Adrenal gland (tissue), 9 donors: ENCODE measurements at regions not wholly inside any gene's neighbourhood (a gene's known extent, or its start where the extent isn't known, plus 50 kb on each side); places are given as distances from the start of the nearest gene placed in this dataset.
A peak's percentile ranks its signal among the peaks of the same experiment; 100 is the strongest.
"Not testable (repeated sequence)": the region's sequence is repeated elsewhere in the genome, so short reads cannot be mapped to it uniquely, and the experiment has no call there.

ENCODE experiments used
- DNase-seq, 7 donors: peaks; one replicate each; pipeline ENCODE4 v3.0.0-alpha.2; 2019 to 2020
- H3K27ac ChIP-seq, 5 donors: fragments of 200-600 bp; sonication (generic) in 4 of 5; 1 replicate in 3 of 5; 2 replicates in 2 of 5; pipeline versions ENCODE4 v1.5.1 to v1.8.0; 2016 to 2020; ENCODE audit warnings: mild to moderate bottlenecking in 1 of 5
- H3K27me3 ChIP-seq: fragments of 200-600 bp; 2 replicates; pipeline ENCODE4 v1.8.0; 2021
- H3K36me3 ChIP-seq, 2 donors: fragments of 200-600 bp; replicated peaks in 1 of 2; 1 replicate in 1 of 2; 2 replicates in 1 of 2; pipeline versions ENCODE4 v1.5.1 to v1.8.0; 2018 to 2022
- H3K4me1 ChIP-seq, 2 donors: fragments of 200-600 bp; replicated peaks in 1 of 2; 1 replicate in 1 of 2; 2 replicates in 1 of 2; pipeline versions ENCODE4 v1.5.1 to v1.8.0; 2018 to 2021
- H3K4me3 ChIP-seq, 4 donors: fragments of 200-600 bp; sonication (generic) in 3 of 4; one replicate each; pipeline ENCODE4 v1.5.1; 2016 to 2018
- H3K9me3 ChIP-seq, 3 donors: fragments of 200-600 bp; sonication (generic) in 1 of 3; replicated peaks in 1 of 3; 1 replicate in 2 of 3; 2 replicates in 1 of 3; pipeline versions ENCODE4 v1.5.1 to v1.8.0; 2016 to 2021
- POLR2A ChIP-seq, 2 donors: fragments of 450-650 bp; IDR thresholded peaks; one replicate each; pipeline ENCODE4 v1.6.1; 2017; ENCODE audit warnings: antibody characterized with exemption in 2 of 2, mild to moderate bottlenecking in 2 of 2, moderate library complexity in 1 of 2
- WGBS, 4 donors: extraction: QIAGEN DNeasy Blood & Tissue Kit in 2 of 4; methylation state at CpG; one replicate each; pipeline versions ENCODE4 v1.1.5 to v1.1.7; 2013 to 2017; 5-methylcytosine and 5-hydroxymethylcytosine counted together
- intact Hi-C, 2 donors: fragments of 100-400 bp; cut with DNase I; formaldehyde crosslinking; loops; one replicate each; pipeline versions ENCODE4 v1.14.1 to v1.15.0; 2022 to 2023
- TF ChIP-seq, protein P1 (sequence below), 6 experiments: fragments of 450-650 bp in 4 of 6; fragments of 200-600 bp in 2 of 6; sonication (generic) in 1 of 6; IDR thresholded peaks; 1 replicate in 5 of 6; 2 replicates in 1 of 6; pipeline versions ENCODE4 v1.5.1 to v1.8.0; 2016 to 2021; ENCODE audit warnings: antibody characterized with exemption in 6 of 6, mild to moderate bottlenecking in 2 of 6, moderate library complexity in 1 of 6
- donor health status: healthy with polysubstance abuse.
- donor health status: Bipolar disorder and iron deficiency.
- donor health status: DM: yes; HTN: yes; CAD: no.
- donor health status: DM: no; HTN: no; CAD: no.
- donor health status: DM: no; HTN: no; CAD: no.

DNA sequence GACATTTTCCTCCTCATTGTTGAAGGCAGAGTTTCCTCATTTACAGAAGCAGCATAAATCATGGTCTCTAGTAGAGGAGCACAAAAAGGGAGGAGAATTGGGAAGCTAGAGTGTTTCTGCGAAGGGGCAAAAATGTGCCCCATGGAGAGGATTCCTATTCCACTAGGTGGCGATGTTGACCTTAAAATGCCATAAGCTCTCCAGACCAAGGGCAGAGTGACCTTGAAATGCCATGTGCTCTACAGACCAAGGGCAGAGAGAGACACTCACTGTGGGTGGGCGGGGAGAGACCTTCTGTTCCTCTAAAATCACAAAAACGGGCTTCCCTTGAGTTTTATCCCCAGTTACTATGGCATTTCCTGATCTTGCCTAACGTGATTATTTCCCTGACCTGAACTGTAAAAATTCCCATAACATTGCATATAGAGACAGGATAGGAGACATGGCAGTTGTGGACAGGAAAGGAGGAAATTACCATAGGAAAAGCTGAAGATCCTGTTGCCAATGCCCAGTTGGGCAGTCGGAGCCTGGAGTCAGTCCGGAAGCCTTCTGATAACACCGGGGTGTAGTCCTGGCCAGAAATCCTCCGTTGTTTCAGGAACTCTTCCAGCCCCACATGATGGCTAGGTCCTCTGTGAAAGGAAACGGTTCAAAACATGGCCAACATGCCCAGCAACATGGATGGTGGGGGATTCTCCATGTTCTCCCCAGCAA lies 567.7 kb downstream of the MAGEB5 start:
- Histone ChIP-seq H3K36me3 (no peaks in the 10 kb centered on the region), H3K27ac (no peak overlapping the region), H3K27me3 (no peaks in the 10 kb centered on the region), H3K9me3 (no peaks in the 10 kb centered on the region), H3K4me1 (no peaks in the 10 kb centered on the region), H3K4me3 (no peak overlapping the region)
- TF ChIP-seq POLR2A (IDR thresholded peaks at IDR 0.05), result no peak
- TF ChIP-seq, protein P1, sequence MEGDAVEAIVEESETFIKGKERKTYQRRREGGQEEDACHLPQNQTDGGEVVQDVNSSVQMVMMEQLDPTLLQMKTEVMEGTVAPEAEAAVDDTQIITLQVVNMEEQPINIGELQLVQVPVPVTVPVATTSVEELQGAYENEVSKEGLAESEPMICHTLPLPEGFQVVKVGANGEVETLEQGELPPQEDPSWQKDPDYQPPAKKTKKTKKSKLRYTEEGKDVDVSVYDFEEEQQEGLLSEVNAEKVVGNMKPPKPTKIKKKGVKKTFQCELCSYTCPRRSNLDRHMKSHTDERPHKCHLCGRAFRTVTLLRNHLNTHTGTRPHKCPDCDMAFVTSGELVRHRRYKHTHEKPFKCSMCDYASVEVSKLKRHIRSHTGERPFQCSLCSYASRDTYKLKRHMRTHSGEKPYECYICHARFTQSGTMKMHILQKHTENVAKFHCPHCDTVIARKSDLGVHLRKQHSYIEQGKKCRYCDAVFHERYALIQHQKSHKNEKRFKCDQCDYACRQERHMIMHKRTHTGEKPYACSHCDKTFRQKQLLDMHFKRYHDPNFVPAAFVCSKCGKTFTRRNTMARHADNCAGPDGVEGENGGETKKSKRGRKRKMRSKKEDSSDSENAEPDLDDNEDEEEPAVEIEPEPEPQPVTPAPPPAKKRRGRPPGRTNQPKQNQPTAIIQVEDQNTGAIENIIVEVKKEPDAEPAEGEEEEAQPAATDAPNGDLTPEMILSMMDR (IDR thresholded peaks at IDR 0.05), result peak; percentile 39 to 59 (median 48)
- intact Hi-C loops, result no loop called here
- DNase-seq, result peak; percentile 29 to 58 (median 51)
- WGBS, 4 donors, result 47 to 55% (median 54%) methylated on average over 8 to 10 of the region's 10 CpGs

GRCh38 chrX:26778320-26778888 lies 562.4 kb downstream of the MAGEB5 start:
- H3K27me3 ChIP-seq, result no peaks in the 10 kb centered on the region
- no peaks in the 10 kb centered on the region for H3K4me1 ChIP-seq
- H3K9me3 ChIP-seq, result no peaks in the 10 kb centered on the region
- intact Hi-C loops, result no loop called here
- H3K36me3 ChIP-seq, result no peaks in the 10 kb centered on the region
- TF ChIP-seq POLR2A (IDR thresholded peaks at IDR 0.05), result no peak
- TF ChIP-seq, protein P1 (IDR thresholded peaks at IDR 0.05), result peak in 1 of 6 experiments; percentile 22
- no peak overlapping the region for H3K4me3 ChIP-seq
- no peak overlapping the region for H3K27ac ChIP-seq
- WGBS, 4 donors, result 64 to 72% (median 69%) methylated on average over 3 of the region's 3 CpGs
- no peak for DNase-seq

GRCh38 chrX:26762253-26762652 lies 546.3 kb downstream of the MAGEB5 start:
- H3K4me3 ChIP-seq, result no peak overlapping the region
- no peaks in the 10 kb centered on the region for H3K9me3 ChIP-seq
- no peak for DNase-seq
- 66 to 86% (median 74%) methylated on average over 2 of the region's 2 CpGs for WGBS, 4 donors
- no peak overlapping the region for H3K27ac ChIP-seq
- intact Hi-C loops, result no loop called here
- no peaks in the 10 kb centered on the region for H3K36me3 ChIP-seq
- H3K4me1 ChIP-seq, result no peaks in the 10 kb centered on the region
- no peaks in the 10 kb centered on the region for H3K27me3 ChIP-seq
- TF ChIP-seq, protein P1 (IDR thresholded peaks at IDR 0.05), result no peak
- no peak for TF ChIP-seq POLR2A (IDR thresholded peaks at IDR 0.05)

- WGBS, 4 donors, result 72 to 78% (median 73%) methylated on average over 12 to 13 of the region's 13 CpGs
Measured at GRCh38 chrX:26755760-26756159, 539.8 kb downstream of the MAGEB5 start.

DNA sequence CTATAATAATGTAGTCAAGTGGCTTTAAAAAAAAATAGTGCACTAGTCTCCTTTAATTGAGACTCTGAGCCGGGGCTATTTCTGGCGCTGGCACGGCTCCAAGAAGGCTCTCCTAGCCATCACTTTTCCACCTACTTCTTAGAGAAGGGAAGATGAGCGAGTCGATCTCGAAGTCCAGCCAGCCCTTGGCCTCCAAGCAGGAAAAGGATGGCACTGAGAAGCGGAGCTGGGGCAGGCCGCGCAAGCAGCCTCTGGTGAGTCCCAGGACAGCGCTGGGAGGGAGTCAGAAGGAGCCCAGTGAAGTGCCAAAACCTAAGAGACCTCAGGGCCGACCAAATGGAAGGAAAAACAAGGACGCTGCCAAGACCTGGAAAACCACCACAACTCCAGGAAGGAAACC lies 531.9 kb downstream of the MAGEB5 start:
- Histone ChIP-seq H3K4me1 (no peaks in the 10 kb centered on the region), H3K36me3 (no peaks in the 10 kb centered on the region), H3K9me3 (no peaks in the 10 kb centered on the region), H3K27ac (no peak overlapping the region), H3K4me3 (no peak overlapping the region), H3K27me3 (no peaks in the 10 kb centered on the region)
- TF ChIP-seq, protein P1 (IDR thresholded peaks at IDR 0.05), result no peak
- TF ChIP-seq POLR2A (IDR thresholded peaks at IDR 0.05), result no peak
- 69 to 73% (median 72%) methylated on average over 11 to 12 of the region's 12 CpGs for WGBS, 4 donors
- no peak for DNase-seq
- intact Hi-C loops, result no loop called here

More at GRCh38 chrX:26755760-26756159, 539.8 kb downstream of the MAGEB5 start:
- intact Hi-C loops, DNase-seq, H3K4me1 ChIP-seq, H3K9me3 ChIP-seq, H3K27me3 ChIP-seq, H3K27ac ChIP-seq, H3K36me3 ChIP-seq, H3K4me3 ChIP-seq: not testable (repeated sequence)
